GM12878 (cell line): ENCODE measurements at regions not wholly inside any gene's neighbourhood (a gene's known extent, or its start where the extent isn't known, plus 50 kb on each side); places are given as distances from the start of the nearest gene placed in this dataset.

Experiments used
- ATAC-seq: fragments of 200-7000 bp; cut with Tn5 transposase; 3 replicates; pipeline ENCODE4 v1.9.1; 2020; ENCODE audit warnings: mild to moderate bottlenecking, moderate library complexity
- BruUV-seq: library from RNA; stranded (reverse); fragments of 400-500 nt; replicated peaks from 2 replicates; lab custom pipeline; 2021; lab: Mats Ljungman, UMichigan
- CTCF ChIA-PET: fragments of 300-600 bp; sonication (Branson Sonifier 250); formaldehyde crosslinking; extraction: SDS; loops from one replicate; lab custom pipeline; 2021; ENCODE audit warnings: inconsistent platforms; lab: Yijun Ruan, JAX
- POLR2A ChIA-PET: fragments of 350-600 bp; formaldehyde crosslinking; extraction: SDS; loops from one replicate; lab custom pipeline; 2021; ENCODE audit warnings: inconsistent platforms; lab: Charles Lee
- RAD21 ChIA-PET: fragments of 300-600 bp; sonication (Branson Sonifier 250); formaldehyde crosslinking; loops from one replicate; lab custom pipeline; 2023; ENCODE audit warnings: antibody characterized with exemption; ENCODE audit not compliant: unreplicated experiment; lab: Charles Lee
- SMC1A ChIA-PET: fragments of 300-600 bp; sonication (Branson Sonifier 250); formaldehyde crosslinking; loops from one replicate; lab custom pipeline; 2023; ENCODE audit not compliant: unreplicated experiment, uncharacterized antibody; lab: Charles Lee
- DNase-seq: peaks from one replicate; pipeline ENCODE4 v3.0.0-alpha.2; 2011; ENCODE audit warnings: low read depth, low spot score
- FAIRE-seq: peaks from 3 replicates; lab custom pipeline; 2011; peaks lifted over from hg19 to GRCh38; lab: Jason Lieb, UNC
- H2AFZ ChIP-seq: 2 replicates; pipeline ENCODE4 v1.6.0; 2011; ENCODE audit warnings: low read depth, low read length, control low read depth; ENCODE audit not compliant: control insufficient read depth
- H3K27ac ChIP-seq: 2 replicates; pipeline ENCODE4 v1.5.1; 2011; ENCODE audit warnings: control low read depth; ENCODE audit not compliant: control insufficient read depth, insufficient read depth
- H3K27me3 ChIP-seq, 2 experiments: replicated peaks in 1 of 2; 2 replicates each; pipeline versions ENCODE4 v1.6.0 to v1.6.1; 2011; ENCODE audit warnings: low read length in 1 of 2; ENCODE audit not compliant: control insufficient read depth in 2 of 2, insufficient read depth in 2 of 2
- H3K36me3 ChIP-seq, 2 experiments: 2 replicates each; pipeline ENCODE4 v1.5.1; 2011; ENCODE audit warnings: low read length in 1 of 2; ENCODE audit not compliant: control insufficient read depth in 2 of 2, insufficient read depth in 2 of 2
- H3K4me1 ChIP-seq: 2 replicates; pipeline ENCODE4 v1.6.1; 2011; ENCODE audit warnings: mild to moderate bottlenecking, low read length, moderate library complexity, mixed read lengths; ENCODE audit not compliant: control insufficient read depth, insufficient read depth
- H3K4me2 ChIP-seq: 2 replicates; pipeline ENCODE4 v1.6.0; 2011; ENCODE audit warnings: control low read depth; ENCODE audit not compliant: control insufficient read depth, insufficient read depth
- H3K4me3 ChIP-seq: fragments of 200-600 bp; sonication (generic); 2 replicates; pipeline ENCODE4 v1.5.1; 2016
- H3K79me2 ChIP-seq: 2 replicates; pipeline ENCODE4 v1.6.0; 2011; ENCODE audit warnings: low read length; ENCODE audit not compliant: control insufficient read depth, insufficient read depth
- H3K9ac ChIP-seq: 2 replicates; pipeline ENCODE4 v1.8.0; 2011; ENCODE audit warnings: low read length, control low read depth, mixed read lengths; ENCODE audit not compliant: control insufficient read depth, insufficient read depth
- H3K9me3 ChIP-seq: replicated peaks from 3 replicates; pipeline ENCODE4 v1.5.1; 2011; ENCODE audit warnings: mild to moderate bottlenecking, low read length; ENCODE audit not compliant: control insufficient read depth, insufficient read depth
- H4K20me1 ChIP-seq: 2 replicates; pipeline ENCODE4 v1.6.0; 2011; ENCODE audit not compliant: control insufficient read depth, insufficient read depth
- BACH1 ChIP-seq: fragments of 450-650 bp; IDR thresholded peaks from 2 replicates; pipeline ENCODE4 v1.6.1; 2017; ENCODE audit warnings: mild to moderate bottlenecking, borderline replicate concordance
- ELK1 ChIP-seq: IDR thresholded peaks from 2 replicates; pipeline ENCODE4 v1.6.1; 2012; ENCODE audit warnings: low read depth, low read length, improper control_type of control experiment
- EP300 ChIP-seq, 2 experiments: fragments of 150-350 bp in 1 of 2; IDR thresholded peaks; 2 replicates each; pipeline ENCODE4 v1.6.1; 2011 to 2012; ENCODE audit warnings: low read depth in 2 of 2, low read length in 2 of 2, borderline replicate concordance in 1 of 2, improper control_type of control experiment in 1 of 2, inconsistent platforms in 1 of 2; ENCODE audit not compliant: control insufficient read depth in 1 of 2
- ETV6 ChIP-seq, 2 experiments: fragments of 450-650 bp in 1 of 2; IDR thresholded peaks in 1 of 2; conservative IDR thresholded peaks in 1 of 2; 2 replicates each; pipeline ENCODE4 v1.6.1; 2014; ENCODE audit warnings: antibody characterized with exemption in 1 of 2, borderline replicate concordance in 1 of 2, low read depth in 1 of 2, mild to moderate bottlenecking in 1 of 2, moderate library complexity in 1 of 2
- HDAC2 ChIP-seq: fragments of 200-600 bp; sonication (generic); IDR thresholded peaks from 2 replicates; pipeline ENCODE4 v1.6.1; 2017
- HDAC6 ChIP-seq: fragments of 200-600 bp; sonication (generic); IDR thresholded peaks from one replicate; pipeline ENCODE4 v1.8.0; 2017; ENCODE audit warnings: antibody characterized with exemption; ENCODE audit not compliant: unreplicated experiment
- KAT2A ChIP-seq: conservative IDR thresholded peaks from 2 replicates; pipeline ENCODE4 v1.6.1; 2011; ENCODE audit warnings: low read depth, low read length; ENCODE audit not compliant: control insufficient read depth
- NR2C1 ChIP-seq: fragments of 450-650 bp; IDR thresholded peaks from 2 replicates; pipeline ENCODE4 v1.6.1; 2017; ENCODE audit warnings: antibody characterized with exemption, mild to moderate bottlenecking, moderate library complexity
- NR2C2 ChIP-seq: IDR thresholded peaks from 2 replicates; pipeline ENCODE4 v1.6.1; 2011; ENCODE audit warnings: borderline replicate concordance, low read depth; ENCODE audit not compliant: control insufficient read depth, insufficient read length
- NR2F1 ChIP-seq: fragments of 450-650 bp; conservative IDR thresholded peaks from 2 replicates; pipeline ENCODE4 v1.6.1; 2017; ENCODE audit warnings: mild to moderate bottlenecking
- NRF1 ChIP-seq: conservative IDR thresholded peaks from 2 replicates; pipeline ENCODE4 v1.6.1; 2011; ENCODE audit warnings: mild to moderate bottlenecking, low read depth, low read length, improper control_type of control experiment
- PAX8 ChIP-seq: fragments of 450-650 bp; IDR thresholded peaks from 2 replicates; pipeline ENCODE4 v1.6.1; 2017; ENCODE audit warnings: mild to moderate bottlenecking, moderate library complexity
- POLR2AphosphoS2 ChIP-seq: IDR thresholded peaks from 2 replicates; pipeline ENCODE4 v1.6.1; 2011; ENCODE audit warnings: low read depth, mild to moderate bottlenecking, low read length, improper control_type of control experiment, moderate library complexity
- POLR2AphosphoS5 ChIP-seq: IDR thresholded peaks from 2 replicates; pipeline ENCODE4 v1.6.1; 2011; ENCODE audit warnings: mild to moderate bottlenecking, low read length, inconsistent platforms
- RBBP5 ChIP-seq: fragments of 200-600 bp; sonication (generic); conservative IDR thresholded peaks from 2 replicates; pipeline ENCODE4 v1.6.1; 2016
- RCOR1 ChIP-seq: conservative IDR thresholded peaks from 2 replicates; pipeline ENCODE4 v1.6.1; 2012; ENCODE audit warnings: low read depth, low read length, improper control_type of control experiment
- STAT1 ChIP-seq: fragments of 450-650 bp; conservative IDR thresholded peaks from 2 replicates; pipeline ENCODE4 v1.6.1; 2014; ENCODE audit warnings: antibody characterized with exemption, mild to moderate bottlenecking
- ZBTB11 ChIP-seq: fragments of 450-650 bp; formaldehyde crosslinking; IDR thresholded peaks from 2 replicates; pipeline ENCODE4 v1.5.0; 2022; ENCODE audit warnings: mild to moderate bottlenecking, missing genetic modification characterization
- WGBS: methylation state at CpG from one replicate; pipeline ENCODE4 v1.1.6; 2016; ENCODE audit warnings: low lambda C conversion rate; ENCODE audit not compliant: insufficient replicate concordance, insufficient coverage; ENCODE audit errors: missing lambda C conversion rate; 5-methylcytosine and 5-hydroxymethylcytosine counted together
- in situ Hi-C: fragments of 300-500 bp; cut with MboI; formaldehyde crosslinking; loops from 9 replicates; pipeline ENCODE4 v1.14.3; 2018; ENCODE audit warnings: mixed read lengths
- intact Hi-C: fragments of 100-400 bp; cut with micrococcal nuclease; formaldehyde crosslinking; loops from one replicate; pipeline ENCODE4 v1.14.2; 2022; ENCODE audit not compliant: unreplicated experiment
- TF ChIP-seq, protein P1 (sequence below): IDR thresholded peaks from 2 replicates; pipeline ENCODE4 v1.6.1; 2011; ENCODE audit warnings: low read depth, mild to moderate bottlenecking, low read length, moderate library complexity, borderline replicate concordance; ENCODE audit errors: extremely low read depth

DNA sequence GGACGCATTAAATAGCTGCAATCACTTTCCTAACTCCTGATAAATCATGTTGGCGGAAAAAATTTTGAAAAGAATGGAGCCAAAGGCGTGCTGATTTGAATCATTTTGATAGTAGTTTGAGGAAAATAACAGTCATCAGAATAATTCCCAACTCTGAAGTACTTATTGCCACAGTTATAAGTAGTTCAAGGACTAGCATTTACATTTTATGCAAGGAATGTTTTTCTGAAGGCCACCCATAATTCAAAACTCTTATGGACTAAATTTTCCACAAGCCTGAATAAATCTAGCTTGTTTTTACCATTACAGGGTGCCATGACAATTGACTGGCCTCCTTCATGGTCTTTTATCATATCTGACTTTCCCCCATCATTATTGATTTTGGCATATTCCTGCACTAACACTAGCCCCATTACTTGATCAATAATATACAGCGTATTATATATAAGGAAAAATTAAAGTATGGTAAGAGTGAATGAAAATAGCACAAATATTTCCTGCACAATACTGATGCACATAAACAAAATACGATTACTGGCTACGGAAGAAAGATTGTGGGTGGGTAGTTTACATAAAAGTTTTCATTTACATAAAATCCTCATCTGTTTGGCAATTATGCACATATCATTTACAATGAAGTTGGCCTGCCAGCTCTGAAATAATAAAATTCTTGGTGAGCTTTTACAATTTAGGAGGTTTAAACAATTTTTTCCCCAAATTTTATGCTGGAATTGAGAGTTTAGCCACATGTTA, 334.6 kb downstream of the ARL6IP6 start (continued):
- no peak for TF ChIP-seq KAT2A
- TF ChIP-seq, protein P1, sequence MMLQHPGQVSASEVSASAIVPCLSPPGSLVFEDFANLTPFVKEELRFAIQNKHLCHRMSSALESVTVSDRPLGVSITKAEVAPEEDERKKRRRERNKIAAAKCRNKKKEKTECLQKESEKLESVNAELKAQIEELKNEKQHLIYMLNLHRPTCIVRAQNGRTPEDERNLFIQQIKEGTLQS: no peak
- TF ChIP-seq NR2C2: no peak
- TF ChIP-seq NR2F1: no peak
- TF ChIP-seq RBBP5: no peak
- TF ChIP-seq POLR2AphosphoS5: no peak
- no peak for TF ChIP-seq NRF1
- no peak for TF ChIP-seq BACH1
- no peak for TF ChIP-seq ELK1
- no peak for TF ChIP-seq POLR2AphosphoS2

DNA sequence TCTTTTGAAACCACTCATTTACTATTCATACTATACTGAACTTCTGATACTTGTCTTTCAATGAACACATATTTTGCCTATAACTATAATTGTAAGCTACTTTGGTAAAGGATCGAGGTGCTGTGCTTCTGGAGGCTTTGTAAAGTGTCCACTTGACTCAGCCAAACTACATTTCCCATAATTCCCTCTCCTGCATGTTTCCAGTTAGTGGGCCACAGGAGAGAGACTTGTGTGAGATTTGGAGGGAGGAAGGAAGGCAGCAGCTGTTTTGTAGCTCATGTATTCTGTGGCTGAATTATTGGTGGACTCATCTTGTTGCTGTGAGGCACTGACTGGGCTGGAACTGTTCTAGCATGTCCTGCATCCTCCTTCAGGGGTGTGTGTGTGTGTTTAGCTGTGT, 328.8 kb downstream of the ARL6IP6 start:
- WGBS: 0% methylated on average over 1 of the region's 1 CpG
- Histone ChIP-seq H3K79me2 (no peaks in the 10 kb centered on the region), H3K9ac (no peak overlapping the region), H3K4me3 (no peak overlapping the region), H3K4me1 (no peaks in the 10 kb centered on the region), H3K4me2 (no peak overlapping the region), H3K27me3 (no peaks in the 10 kb centered on the region), H3K36me3 (no peaks in the 10 kb centered on the region), H2AFZ (no peak overlapping the region), H3K9me3 (no peaks in the 10 kb centered on the region), H3K27ac (no peak overlapping the region), H4K20me1 (no peaks in the 10 kb centered on the region)
- SMC1A ChIA-PET: no interaction called here
- ATAC-seq (no peak), DNase-seq (no peak), FAIRE-seq (no peak)
- POLR2A ChIA-PET: no interaction called here
- RAD21 ChIA-PET: no interaction called here
- no TSS peak for BruUV-seq
- CTCF ChIA-PET: no interaction called here
- in situ Hi-C loops: no loop called here
- intact Hi-C loops: no loop called here
- no peak for TF ChIP-seq NR2F1
- no peak for TF ChIP-seq HDAC2
- TF ChIP-seq EP300 (IDR thresholded peaks at IDR 0.05; ENCODE audit: borderline replicate concordance in 1 of 2, control insufficient read depth in 1 of 2, low read depth in 2 of 2, low read length in 2 of 2): no peak
- no peak for TF ChIP-seq STAT1
- no peak for TF ChIP-seq ETV6 (conservative IDR thresholded peaks at IDR 0.05 in 1 of 2, IDR thresholded peaks at IDR 0.05 in 1 of 2; ENCODE audit: borderline replicate concordance in 1 of 2, low read depth in 1 of 2)
- TF ChIP-seq ZBTB11 (CRISPR knock-in tag): no peak
- no peak for TF ChIP-seq NR2C1
- TF ChIP-seq PAX8: no peak
- TF ChIP-seq RCOR1: no peak
- TF ChIP-seq NR2C2: no peak
- TF ChIP-seq HDAC6: no peak
